Fibroblast of lung (primary cell): ENCODE measurements at regions not wholly inside any gene's neighbourhood (a gene's known extent, or its start where the extent isn't known, plus 50 kb on each side); places are given as distances from the start of the nearest gene placed in this dataset.

Experiments
- DNase-seq, 2 donors: peaks; one replicate each; pipeline versions ENCODE4 v3.0.0 to v3.0.0-alpha.2; 2010; ENCODE audit warnings: low read depth in 2 of 2
- H2AFZ ChIP-seq: 2 replicates; pipeline ENCODE4 v1.5.1; 2012; ENCODE audit warnings: low read length, control low read depth, inconsistent platforms
- H3K27ac ChIP-seq: 2 replicates; pipeline ENCODE4 v1.5.1; 2011; ENCODE audit warnings: low read length, control low read depth; ENCODE audit not compliant: insufficient read depth
- H3K27me3 ChIP-seq: 2 replicates; pipeline ENCODE4 v1.5.1; 2011; ENCODE audit warnings: mild to moderate bottlenecking, low read length; ENCODE audit not compliant: control insufficient read depth, insufficient read depth
- H3K36me3 ChIP-seq: 2 replicates; pipeline ENCODE4 v1.5.1; 2011; ENCODE audit warnings: low read length; ENCODE audit not compliant: control insufficient read depth, insufficient read depth
- H3K4me1 ChIP-seq: 2 replicates; pipeline ENCODE4 v1.5.1; 2011; ENCODE audit warnings: low read length; ENCODE audit not compliant: control insufficient read depth, insufficient read depth; ENCODE audit errors: extremely low read depth
- H3K4me2 ChIP-seq: 2 replicates; pipeline ENCODE4 v1.5.1; 2011; ENCODE audit warnings: low read length, control low read depth; ENCODE audit not compliant: insufficient read depth; ENCODE audit errors: extremely low read depth
- H3K4me3 ChIP-seq, 4 experiments: fragments of 200-600 bp in 1 of 4; sonication (generic) in 1 of 4; replicated peaks in 1 of 4; 2 replicates each; pipeline ENCODE4 v1.5.1; 2011 to 2016; ENCODE audit warnings: low read length in 4 of 4, low read depth in 3 of 4, mild to moderate bottlenecking in 3 of 4, control low read depth in 2 of 4, inconsistent platforms in 1 of 4, mixed read lengths in 1 of 4; ENCODE audit not compliant: insufficient read depth in 1 of 4; ENCODE audit errors: control extremely low read depth in 1 of 4
- H3K79me2 ChIP-seq: 2 replicates; pipeline ENCODE4 v1.5.1; 2012; ENCODE audit warnings: mild to moderate bottlenecking, low read length, inconsistent platforms; ENCODE audit not compliant: control insufficient read depth, insufficient read depth
- H3K9ac ChIP-seq: 2 replicates; pipeline ENCODE4 v1.5.1; 2011; ENCODE audit warnings: mild to moderate bottlenecking, low read length, control low read depth; ENCODE audit not compliant: insufficient read depth
- H3K9me3 ChIP-seq: 2 replicates; pipeline ENCODE4 v1.5.1; 2012; ENCODE audit warnings: low read depth, low read length; ENCODE audit not compliant: control insufficient read depth, insufficient read depth
- H4K20me1 ChIP-seq: 2 replicates; pipeline ENCODE4 v1.5.1; 2011; ENCODE audit warnings: low read length; ENCODE audit not compliant: control insufficient read depth, insufficient read depth; ENCODE audit errors: extremely low read depth
- CTCF ChIP-seq, 2 donors: IDR thresholded peaks in 1 of 2; conservative IDR thresholded peaks in 1 of 2; 1 replicate in 1 of 2; 2 replicates in 1 of 2; pipeline ENCODE4 v1.5.1; 2011 to 2012; ENCODE audit warnings: low read length in 2 of 2, control low read depth in 1 of 2, inconsistent platforms in 1 of 2, low read depth in 1 of 2, mild to moderate bottlenecking in 1 of 2
- EZH2 ChIP-seq: IDR thresholded peaks from 2 replicates; pipeline ENCODE4 v1.5.1; 2012; ENCODE audit warnings: low read length, control low read depth, mild to moderate bottlenecking; ENCODE audit errors: missing control alignments

DNA sequence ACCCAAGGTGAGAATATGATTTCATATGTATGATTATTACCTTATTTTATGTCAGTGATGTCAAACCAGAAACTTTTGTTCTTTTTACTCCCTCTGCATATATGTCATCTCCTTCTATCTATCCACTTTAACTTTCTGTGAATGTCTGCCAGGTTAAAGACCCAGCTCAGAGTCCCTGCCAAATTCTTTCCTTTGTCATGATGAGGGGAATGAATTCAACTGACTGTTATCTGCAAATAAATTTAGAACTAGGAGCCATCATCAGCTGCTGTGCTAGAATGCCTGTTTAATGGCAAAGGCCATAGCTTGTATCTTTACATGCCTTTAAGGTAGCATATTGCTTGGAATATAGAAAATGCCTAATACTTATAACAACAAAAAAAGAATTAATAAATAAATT is 815.6 kb upstream of the NEGR1 start:
- H3K27ac ChIP-seq: no peak overlapping the region
- H3K79me2 ChIP-seq: no peaks in the 10 kb centered on the region
- no peak overlapping the region for H3K4me2 ChIP-seq
- H3K9me3 ChIP-seq: no peaks in the 10 kb centered on the region
- H3K36me3 ChIP-seq: no peaks in the 10 kb centered on the region
- no peak overlapping the region for H3K4me3 ChIP-seq
- TF ChIP-seq EZH2 (no peak), CTCF (conservative IDR thresholded peaks at IDR 0.05 in 1 of 2, IDR thresholded peaks at IDR 0.05 in 1 of 2; ENCODE audit: low read depth in 1 of 2, low read length in 2 of 2) (no peak)
- DNase-seq: no peak
- H2AFZ ChIP-seq: no peak overlapping the region
- no peak overlapping the region for H3K9ac ChIP-seq
- H3K27me3 ChIP-seq: no peaks in the 10 kb centered on the region
- H4K20me1 ChIP-seq: no peaks in the 10 kb centered on the region
- no peaks in the 10 kb centered on the region for H3K4me1 ChIP-seq

GRCh38 chr1:73096841-73097240 is 814.5 kb upstream of the NEGR1 start:
- Histone ChIP-seq H3K9me3 (no peaks in the 10 kb centered on the region), H3K4me1 (no peaks in the 10 kb centered on the region), H4K20me1 (no peaks in the 10 kb centered on the region), H3K4me2 (no peak overlapping the region), H3K9ac (no peak overlapping the region), H2AFZ (no peak overlapping the region), H3K36me3 (no peaks in the 10 kb centered on the region), H3K27me3 (no peaks in the 10 kb centered on the region), H3K79me2 (no peaks in the 10 kb centered on the region), H3K4me3 (no peak overlapping the region), H3K27ac (no peak overlapping the region)
- DNase-seq: no peak
- no peak for TF ChIP-seq CTCF (conservative IDR thresholded peaks at IDR 0.05 in 1 of 2, IDR thresholded peaks at IDR 0.05 in 1 of 2; ENCODE audit: low read depth in 1 of 2, low read length in 2 of 2)
- TF ChIP-seq EZH2: no peak

DNA sequence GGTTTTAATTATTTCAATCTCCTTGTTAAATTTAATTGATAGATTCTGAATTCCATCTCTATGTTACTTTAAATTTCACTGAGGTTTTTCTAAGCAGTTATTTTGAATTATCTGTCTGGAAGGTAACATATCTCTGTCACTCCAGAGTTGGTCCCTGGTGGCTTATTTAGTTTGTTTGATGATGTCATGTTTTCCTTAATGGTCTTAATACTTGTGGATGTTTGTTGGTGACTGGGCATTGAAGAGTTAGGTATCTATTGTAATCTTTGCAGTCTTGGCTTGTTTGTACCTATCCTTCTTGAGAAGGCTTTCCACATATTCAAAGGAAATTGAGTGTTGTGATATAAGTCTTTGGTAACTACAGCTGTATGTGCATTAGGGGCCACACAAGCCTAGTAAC is 810.0 kb upstream of the NEGR1 start:
- Histone ChIP-seq H3K4me3 (no peak overlapping the region), H4K20me1 (no peaks in the 10 kb centered on the region), H3K79me2 (no peaks in the 10 kb centered on the region), H3K4me1 (no peaks in the 10 kb centered on the region), H3K27ac (no peak overlapping the region), H3K36me3 (no peaks in the 10 kb centered on the region), H2AFZ (no peak overlapping the region), H3K9me3 (no peaks in the 10 kb centered on the region), H3K27me3 (no peaks in the 10 kb centered on the region), H3K9ac (no peak overlapping the region), H3K4me2 (no peak overlapping the region)
- DNase-seq: no peak
- TF ChIP-seq EZH2: no peak
- TF ChIP-seq CTCF (conservative IDR thresholded peaks at IDR 0.05 in 1 of 2, IDR thresholded peaks at IDR 0.05 in 1 of 2; ENCODE audit: low read depth in 1 of 2, low read length in 2 of 2): no peak
